ENCODE measurements at regions not wholly inside any gene's neighbourhood (a gene's known extent, or its start where the extent isn't known, plus 50 kb on each side); places are given as distances from the start of the nearest gene placed in this dataset.
"Not testable (repeated sequence)": the region's sequence is repeated elsewhere in the genome, so short reads cannot be mapped to it uniquely, and the experiment has no call there.

- no peak for DNase-seq
Observed at GRCh38 chr11:71181566-71181965, 70.8 kb downstream of the SHANK2 start.

- no peak for DNase-seq
Observed at GRCh38 chr11:71180694-71181470, 71.5 kb downstream of the SHANK2 start.

- no peak for DNase-seq
Observed at GRCh38 chr11:71179877-71180605, 72.3 kb downstream of the SHANK2 start.

GRCh38 chr11:71178076-71178475, 74.3 kb downstream of the SHANK2 start:
- DNase-seq = no peak

GRCh38 chr11:71176812-71177211, 75.6 kb downstream of the SHANK2 start:
- no peak for DNase-seq

- DNase-seq = no peak
Observed at GRCh38 chr11:71173709-71174108, 78.7 kb downstream of the SHANK2 start.

- no peak for DNase-seq
Observed at GRCh38 chr11:71172680-71173079, 79.7 kb downstream of the SHANK2 start.

- DNase-seq = no peak
Observed at GRCh38 chr11:71171576-71171975, 80.8 kb downstream of the SHANK2 start.

- no peak for DNase-seq
Observed at GRCh38 chr11:71170624-71171423, 81.6 kb downstream of the SHANK2 start.

- DNase-seq = no peak
Observed at GRCh38 chr11:71169313-71169712, 83.1 kb downstream of the SHANK2 start.

GRCh38 chr11:71167814-71168213, 84.6 kb downstream of the SHANK2 start:
- not testable (repeated sequence) for DNase-seq

- no peak for DNase-seq
Observed at GRCh38 chr11:71165771-71166170, 86.6 kb downstream of the SHANK2 start.

GRCh38 chr11:71164621-71165020, 87.8 kb downstream of the SHANK2 start:
- no peak for DNase-seq

GRCh38 chr11:71164186-71164585, 88.2 kb downstream of the SHANK2 start:
- no peak for DNase-seq

- DNase-seq = no peak
Observed at GRCh38 chr11:71163371-71163770, 89.0 kb downstream of the SHANK2 start.

GRCh38 chr11:71158936-71159335, 93.4 kb downstream of the SHANK2 start:
- no peak for DNase-seq

- not testable (repeated sequence) for DNase-seq
Observed at GRCh38 chr11:71157676-71158075, 94.7 kb downstream of the SHANK2 start.

GRCh38 chr11:71156301-71156700, 96.1 kb downstream of the SHANK2 start:
- DNase-seq = no peak

- DNase-seq = no peak
Observed at GRCh38 chr11:71155846-71156245, 96.5 kb downstream of the SHANK2 start.

- DNase-seq = no peak
Observed at GRCh38 chr11:71154261-71154805, 98.0 kb downstream of the SHANK2 start.

GRCh38 chr11:71153005-71153390, 99.4 kb downstream of the SHANK2 start:
- no peak for DNase-seq

- DNase-seq = not testable (repeated sequence)
Observed at GRCh38 chr11:71152312-71153004, 99.9 kb downstream of the SHANK2 start.
